ENCODE measurements at regions not wholly inside any gene's neighbourhood (a gene's known extent, or its start where the extent isn't known, plus 50 kb on each side); places are given as distances from the start of the nearest gene placed in this dataset.

DNA sequence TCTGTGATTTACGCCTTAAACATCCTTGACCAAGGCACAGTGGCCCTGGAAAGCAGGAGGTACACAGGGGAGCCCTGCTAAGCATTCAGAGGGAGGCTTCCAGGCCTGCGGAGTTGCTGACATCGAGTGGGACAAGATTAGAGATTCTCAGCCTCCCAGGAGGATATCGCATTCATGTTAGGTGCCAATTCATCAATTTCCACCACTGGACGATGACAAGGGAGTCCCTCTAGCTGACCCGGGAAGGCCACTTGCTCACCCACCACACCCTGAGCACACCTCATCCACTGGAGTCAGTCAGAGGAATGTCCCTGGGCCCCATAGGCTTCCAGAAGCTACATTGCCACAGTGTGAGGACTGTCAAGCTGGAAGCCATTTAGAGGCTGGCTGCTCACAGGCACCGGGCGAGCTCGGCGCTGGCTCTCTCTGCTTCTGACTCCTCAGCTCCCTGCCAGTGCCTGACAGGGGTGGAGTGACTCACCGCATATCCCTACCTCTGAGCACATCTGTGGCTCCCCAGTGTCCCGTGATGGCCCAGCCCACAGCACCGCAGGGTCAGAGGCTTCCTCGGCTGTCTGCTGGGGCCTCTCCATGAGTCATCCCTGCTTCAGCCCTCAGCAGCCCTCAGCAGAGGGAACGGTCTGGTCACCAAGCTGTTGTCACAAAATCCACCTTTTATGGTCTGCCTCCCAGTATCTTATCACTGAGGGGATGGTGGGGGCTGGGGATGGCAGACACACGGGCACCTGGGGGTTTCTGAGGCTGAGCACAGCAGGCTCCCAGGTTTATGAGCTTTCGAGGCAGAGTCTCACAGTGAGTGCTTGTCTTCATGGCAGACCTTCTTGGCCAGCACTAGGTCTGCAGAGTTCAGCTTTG lies 117.5 kb downstream of the ZNF608 start:
- TF ChIP-seq FOXP2 (optimal IDR thresholded peaks at IDR 0.05; ENCODE audit: borderline replicate concordance, extremely low read depth, extremely low read length, insufficient read depth) (peak; percentile 86), TAF1 (IDR thresholded peaks at IDR 0.05; ENCODE audit: borderline replicate concordance, insufficient read depth, low read length) (no peak)
